DMS53 treated with DMSO at 0.1 percent for 48 hours (cell line): ENCODE measurements at regions not wholly inside any gene's neighbourhood (a gene's known extent, or its start where the extent isn't known, plus 50 kb on each side); places are given as distances from the start of the nearest gene placed in this dataset.
"Not testable (repeated sequence)": the region's sequence is repeated elsewhere in the genome, so short reads cannot be mapped to it uniquely, and the experiment has no call there.

Source experiments
- DNase-seq: peaks from one replicate; lab custom pipeline; 2025; ENCODE audit not compliant: unreplicated experiment; lab: John Stamatoyannopoulos, UW

GRCh38 chr9:13823026-13823425, 490.9 kb downstream of the NFIB start:
- DNase-seq: no peak

GRCh38 chr9:13817754-13818278, 496.1 kb downstream of the NFIB start:
- DNase-seq: no peak

GRCh38 chr9:13816837-13817236, 497.1 kb downstream of the NFIB start:
- DNase-seq: no peak

GRCh38 chr9:13814647-13815400, 499.1 kb downstream of the NFIB start:
- no peak for DNase-seq

GRCh38 chr9:13811876-13812275, 502.1 kb downstream of the NFIB start:
- no peak for DNase-seq

- no peak for DNase-seq
Measured at GRCh38 chr9:13810510-13810909, 503.4 kb downstream of the NFIB start.

- DNase-seq: no peak
Measured at GRCh38 chr9:13809401-13809800, 504.5 kb downstream of the NFIB start.

GRCh38 chr9:13807118-13807517, 506.8 kb downstream of the NFIB start:
- DNase-seq: no peak

- DNase-seq: no peak
Measured at GRCh38 chr9:13806714-13807113, 507.2 kb downstream of the NFIB start.

- DNase-seq: no peak
Measured at GRCh38 chr9:13805546-13805945, 508.4 kb downstream of the NFIB start.

- no peak for DNase-seq
Measured at GRCh38 chr9:13804532-13804931, 509.4 kb downstream of the NFIB start.

- DNase-seq: no peak
Measured at GRCh38 chr9:13800776-13801175, 513.2 kb downstream of the NFIB start.

- DNase-seq: not testable (repeated sequence)
Measured at GRCh38 chr9:13797701-13798100, 516.2 kb downstream of the NFIB start.

GRCh38 chr9:13791816-13792215, 512.3 kb upstream of the MPDZ start:
- DNase-seq: no peak

GRCh38 chr9:13790055-13790454, 510.6 kb upstream of the MPDZ start:
- DNase-seq: no peak

GRCh38 chr9:13787234-13787833, 507.8 kb upstream of the MPDZ start:
- DNase-seq: no peak

- no peak for DNase-seq
Measured at GRCh38 chr9:13786711-13787110, 507.2 kb upstream of the MPDZ start.

- no peak for DNase-seq
Measured at GRCh38 chr9:13786131-13786530, 506.6 kb upstream of the MPDZ start.

GRCh38 chr9:13779106-13779505, 499.6 kb upstream of the MPDZ start:
- DNase-seq: no peak

GRCh38 chr9:13778631-13779030, 499.1 kb upstream of the MPDZ start:
- no peak for DNase-seq

- no peak for DNase-seq
Measured at GRCh38 chr9:13770956-13771355, 491.5 kb upstream of the MPDZ start.

GRCh38 chr9:13769641-13770040, 490.1 kb upstream of the MPDZ start:
- no peak for DNase-seq

GRCh38 chr9:13769006-13769405, 489.5 kb upstream of the MPDZ start:
- no peak for DNase-seq
